ENCODE measurements at regions not wholly inside any gene's neighbourhood (a gene's known extent, or its start where the extent isn't known, plus 50 kb on each side); places are given as distances from the start of the nearest gene placed in this dataset.

GRCh38 chr3:127438951-127439350 lies 151.1 kb upstream of the PRR20G start:
- TF ChIP-seq CTCF (IDR thresholded peaks at IDR 0.05 in 8 of 11, conservative IDR thresholded peaks at IDR 0.05 in 3 of 11) (no peak), POLR2A (IDR thresholded peaks at IDR 0.05) (no peak), POLR2AphosphoS5 (IDR thresholded peaks at IDR 0.05) (no peak)
